HG02884 (cell line): ENCODE measurements at regions not wholly inside any gene's neighbourhood (a gene's known extent, or its start where the extent isn't known, plus 50 kb on each side); places are given as distances from the start of the nearest gene placed in this dataset.

ENCODE experiments used
- ATAC-seq: cut with Tn5 transposase; IDR thresholded peaks from one replicate; pipeline ENCODE4 v1.9.1; 2021; ENCODE audit warnings: mild to moderate bottlenecking, moderate library complexity; ENCODE audit not compliant: unreplicated experiment

- ATAC-seq = no peak
Measured at GRCh38 chr1:163013826-163014600, 55.1 kb upstream of the RGS4 start.

DNA sequence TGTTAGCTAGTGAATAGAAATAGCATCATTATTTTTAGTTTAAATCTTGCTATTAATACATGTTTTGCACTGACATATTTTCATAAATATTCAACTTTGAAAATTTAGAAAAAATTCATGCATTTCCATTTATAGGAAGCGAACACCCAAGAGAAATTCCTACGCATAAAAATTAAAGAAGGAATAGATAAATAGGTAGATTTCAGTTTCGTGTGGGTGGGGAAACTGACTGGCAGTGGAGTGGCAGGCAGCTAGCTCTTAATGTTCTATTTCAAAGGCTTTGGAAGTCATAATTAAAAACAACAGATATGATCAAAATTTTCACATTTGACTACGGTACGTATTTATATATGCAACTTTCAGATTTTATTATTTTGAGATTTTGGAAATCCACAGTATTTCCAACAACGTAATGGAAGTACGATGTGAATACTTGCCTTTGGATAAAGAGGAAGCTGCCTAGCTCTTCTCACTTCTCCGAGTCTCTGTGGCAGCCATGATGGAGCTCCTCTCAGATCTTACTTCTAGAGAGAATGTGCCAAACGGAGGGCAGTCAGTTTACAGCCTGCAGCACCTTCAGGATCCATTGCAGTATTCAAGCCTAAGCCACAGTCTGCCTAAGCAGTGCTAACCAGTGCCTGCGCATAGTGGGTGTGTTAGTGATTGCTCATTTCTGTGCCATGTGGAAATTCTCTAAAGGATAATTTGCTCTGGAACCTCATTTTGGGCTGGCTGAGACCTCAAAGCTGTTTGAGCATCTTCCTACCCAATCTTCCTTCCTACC, 62.9 kb upstream of the RGS4 start:
- no peak for ATAC-seq

- ATAC-seq = no peak
Measured at GRCh38 chr1:162997499-162998285, 71.5 kb upstream of the RGS4 start.

GRCh38 chr1:162996261-162996660, 72.9 kb upstream of the RGS4 start:
- ATAC-seq = no peak

GRCh38 chr1:162994921-162995320, 74.2 kb upstream of the RGS4 start:
- no peak for ATAC-seq

DNA sequence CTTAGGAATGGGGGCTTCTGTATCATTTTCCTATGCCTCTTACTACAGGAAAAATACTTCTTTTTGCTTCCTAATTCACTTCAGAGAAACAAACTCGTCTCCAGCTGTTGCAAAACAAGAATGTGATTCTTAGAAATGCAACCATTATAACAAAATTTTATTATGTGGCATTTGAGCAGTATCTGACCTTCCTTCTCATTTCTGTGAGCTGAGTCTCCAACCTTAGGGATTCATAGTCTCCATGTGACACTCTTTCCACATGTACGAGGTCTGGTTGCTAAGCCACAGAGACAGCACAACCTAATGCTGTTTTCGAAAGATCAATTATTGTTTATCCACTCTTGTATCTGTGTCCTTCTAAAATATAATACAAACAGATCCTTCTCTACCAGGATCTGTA, 75.3 kb upstream of the RGS4 start:
- no peak for ATAC-seq

DNA sequence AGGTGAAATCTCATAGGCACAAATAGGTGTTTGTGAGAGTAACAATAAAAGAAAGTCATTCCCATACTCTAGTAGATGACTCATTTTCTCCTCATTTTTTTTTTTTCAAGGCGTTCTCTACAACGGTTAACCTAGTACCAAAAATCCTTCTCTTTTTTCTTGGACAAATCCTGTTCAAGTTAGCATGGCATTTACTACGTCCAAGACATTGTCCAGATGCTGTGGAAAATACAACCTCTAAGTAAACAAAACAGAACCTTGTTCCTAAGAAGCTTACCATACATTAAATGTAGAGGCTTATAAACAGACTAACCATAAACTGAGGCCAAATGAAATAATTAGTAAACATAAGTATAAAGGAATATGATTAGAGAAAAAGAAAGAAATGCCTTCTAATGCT, 76.2 kb upstream of the RGS4 start:
- ATAC-seq = no peak

DNA sequence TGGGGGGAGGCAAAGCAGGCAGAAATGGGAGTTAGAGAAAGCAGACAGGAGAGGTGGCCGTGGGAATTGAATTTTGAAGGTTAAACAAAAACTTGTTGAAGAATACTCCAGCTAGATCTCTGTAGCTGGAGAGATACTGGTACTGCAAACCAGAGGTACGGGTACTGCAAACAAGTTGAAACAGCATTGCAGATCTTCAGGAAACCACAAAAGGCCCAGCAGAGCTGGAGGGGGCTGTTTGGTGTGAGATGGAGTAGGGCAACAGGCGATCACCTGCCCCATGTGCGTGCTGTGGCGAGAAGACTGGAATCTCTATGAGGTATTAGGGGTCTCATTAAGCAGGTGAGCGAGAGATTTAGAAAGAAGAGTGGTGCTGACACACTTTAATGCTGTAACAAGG, 77.7 kb upstream of the RGS4 start:
- ATAC-seq = no peak

GRCh38 chr1:162990665-162991064, 78.5 kb upstream of the RGS4 start:
- no peak for ATAC-seq

DNA sequence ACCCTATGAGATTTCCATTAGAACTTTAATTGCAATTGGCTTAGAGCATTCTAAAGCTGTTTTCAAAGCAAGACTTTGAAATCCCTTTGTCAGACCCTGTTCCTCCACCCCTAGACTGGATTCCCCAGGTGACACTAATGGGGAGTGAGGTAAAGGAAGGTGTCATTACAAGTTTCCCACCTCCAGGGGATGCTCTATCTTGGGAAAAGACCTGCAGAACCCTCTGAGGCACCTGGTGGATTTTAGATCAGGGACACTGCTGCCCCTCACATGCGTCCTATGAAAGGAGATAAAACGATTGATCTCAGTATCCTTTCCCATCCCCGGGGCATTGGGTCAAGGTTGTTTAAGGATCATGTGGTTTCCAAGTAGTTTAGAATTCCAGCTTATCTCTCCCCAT, 80.3 kb upstream of the RGS4 start:
- ATAC-seq = no peak

- ATAC-seq = no peak
Measured at GRCh38 chr1:162987866-162988265, 81.3 kb upstream of the RGS4 start.

DNA sequence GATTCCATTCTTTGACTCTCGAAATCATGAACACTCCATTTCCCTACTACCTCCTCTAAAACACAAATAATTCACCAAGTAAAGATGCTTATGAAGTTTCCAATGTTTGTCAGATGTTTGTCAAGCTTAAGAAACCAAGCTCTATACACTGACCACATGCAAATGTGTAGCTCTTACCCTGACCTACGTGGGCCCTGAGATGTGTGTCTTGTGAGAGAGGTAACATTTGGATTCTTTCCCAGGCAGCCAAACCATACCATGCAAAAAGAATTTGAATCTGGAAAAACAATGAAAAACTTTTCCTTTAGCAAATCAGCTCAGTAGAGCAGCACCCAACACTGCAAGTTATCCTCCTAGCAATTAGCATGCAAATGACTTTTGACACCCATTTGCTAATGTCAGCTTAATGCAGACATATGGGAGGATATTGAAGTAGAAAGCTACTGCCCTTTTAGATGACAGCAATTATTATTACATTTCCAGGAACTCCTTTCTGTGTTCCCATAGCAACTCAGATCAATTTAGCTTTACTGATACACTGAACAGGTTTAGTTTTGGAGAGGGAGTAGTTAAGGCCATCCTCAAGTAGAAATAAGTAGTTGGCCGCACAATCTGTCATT, 83.2 kb upstream of the RGS4 start:
- no peak for ATAC-seq

DNA sequence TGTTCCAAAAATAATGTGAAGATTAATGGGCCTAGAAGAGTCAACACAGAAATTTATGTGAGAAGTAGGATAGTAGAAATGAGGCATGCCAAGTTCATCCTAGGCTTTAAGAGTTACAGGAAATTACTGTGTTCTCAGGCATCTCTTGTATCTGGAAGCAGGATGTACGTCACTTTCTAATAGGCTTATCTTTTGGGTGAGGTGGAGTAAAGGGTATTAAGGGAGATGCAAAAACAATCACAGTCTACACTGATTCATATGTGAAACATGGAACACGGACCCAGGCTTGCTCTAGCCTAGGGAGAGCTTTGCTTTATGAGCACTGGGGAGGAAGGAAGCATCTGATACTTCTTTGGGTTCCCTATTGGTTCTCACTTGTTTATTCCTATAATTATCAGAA, 84.5 kb upstream of the RGS4 start:
- ATAC-seq = no peak

DNA sequence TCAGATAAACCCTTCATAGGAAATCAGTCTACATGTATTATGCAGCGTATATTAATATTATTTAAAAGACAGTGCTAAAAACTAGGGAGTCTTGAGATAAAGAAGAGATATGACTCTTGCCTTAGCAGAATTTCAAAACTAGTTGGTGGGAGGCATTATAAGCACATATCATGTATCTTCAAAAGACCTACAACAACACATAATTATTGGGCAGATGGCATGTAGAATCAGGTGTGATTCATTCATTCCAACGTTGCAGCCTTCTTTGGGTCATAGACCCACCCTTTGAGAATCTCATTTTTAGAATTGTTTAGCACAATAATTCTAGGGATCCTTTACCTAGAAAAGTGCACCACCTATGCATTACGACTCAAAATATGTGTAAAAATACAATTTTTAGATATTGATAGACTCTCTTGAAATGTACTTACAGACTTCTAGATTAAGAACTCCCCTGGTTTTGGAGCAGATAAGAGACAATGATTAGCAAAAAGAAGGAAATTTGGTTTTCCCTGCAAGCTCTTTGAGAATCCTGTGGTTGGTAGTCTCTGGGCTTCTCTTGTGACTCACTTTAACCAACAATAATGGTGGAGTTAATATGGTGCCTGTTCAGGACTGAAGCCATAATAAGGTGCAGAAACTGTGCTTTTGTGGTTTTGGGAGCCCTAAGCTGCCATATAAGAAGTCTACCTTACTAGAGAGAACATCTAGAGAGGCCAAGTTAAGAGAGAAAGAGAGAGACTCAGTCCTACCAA, 85.3 kb upstream of the RGS4 start:
- ATAC-seq = no peak

- ATAC-seq = no peak
Measured at GRCh38 chr1:162982364-162982763, 86.8 kb upstream of the RGS4 start.

DNA sequence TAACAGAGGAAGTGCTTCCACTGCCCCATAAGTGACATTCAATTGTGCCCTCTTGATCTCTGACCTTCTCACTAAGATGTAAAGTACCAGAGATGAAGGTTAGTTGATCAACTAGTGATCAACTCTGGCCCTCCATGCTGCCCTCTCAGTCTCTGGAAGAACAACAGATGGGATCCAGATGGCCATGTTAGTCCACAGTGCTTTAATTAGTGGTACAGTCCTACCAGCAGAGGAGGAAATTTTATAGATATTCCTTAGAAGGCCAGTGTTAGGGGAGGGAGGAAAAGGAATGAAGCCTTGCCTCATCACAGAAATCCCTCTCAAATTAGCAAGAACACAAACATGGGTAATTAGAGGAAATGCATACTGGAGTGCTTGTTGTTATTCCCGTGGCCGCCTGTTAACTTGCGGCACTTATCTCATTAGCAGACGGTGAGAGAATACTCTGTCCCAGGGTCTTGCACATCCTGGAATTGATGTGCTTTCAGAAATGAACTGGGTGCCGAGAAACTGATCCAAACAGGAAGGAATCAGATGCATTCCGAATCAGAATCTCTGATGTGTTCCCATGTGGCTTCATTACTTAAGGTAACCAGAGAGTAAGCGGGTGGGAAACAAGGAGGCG, 91.1 kb upstream of the RGS4 start:
- ATAC-seq = no peak

GRCh38 chr1:162976628-162977027, 92.5 kb upstream of the RGS4 start:
- ATAC-seq = no peak

DNA sequence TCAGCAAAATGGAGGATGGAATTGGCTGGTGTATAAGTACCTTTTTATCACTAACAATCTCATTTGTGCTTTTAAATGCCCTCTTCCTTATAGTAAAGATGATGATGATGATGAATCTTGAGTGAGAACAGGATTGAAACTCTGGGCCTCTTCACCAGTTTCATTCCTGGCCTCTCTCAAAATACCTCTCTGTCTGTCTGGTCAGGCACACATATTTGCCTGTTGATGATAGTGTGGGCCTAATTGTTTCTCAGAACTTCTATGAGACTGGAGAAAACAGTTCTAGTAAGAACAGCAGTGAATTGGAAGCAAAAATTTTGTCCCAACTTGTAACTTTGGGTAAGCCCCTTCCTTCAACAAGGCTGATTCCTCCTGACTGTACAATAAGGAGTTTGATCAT, 94.4 kb upstream of the RGS4 start:
- no peak for ATAC-seq

GRCh38 chr1:162973381-162973795, 95.8 kb upstream of the RGS4 start:
- no peak for ATAC-seq

DNA sequence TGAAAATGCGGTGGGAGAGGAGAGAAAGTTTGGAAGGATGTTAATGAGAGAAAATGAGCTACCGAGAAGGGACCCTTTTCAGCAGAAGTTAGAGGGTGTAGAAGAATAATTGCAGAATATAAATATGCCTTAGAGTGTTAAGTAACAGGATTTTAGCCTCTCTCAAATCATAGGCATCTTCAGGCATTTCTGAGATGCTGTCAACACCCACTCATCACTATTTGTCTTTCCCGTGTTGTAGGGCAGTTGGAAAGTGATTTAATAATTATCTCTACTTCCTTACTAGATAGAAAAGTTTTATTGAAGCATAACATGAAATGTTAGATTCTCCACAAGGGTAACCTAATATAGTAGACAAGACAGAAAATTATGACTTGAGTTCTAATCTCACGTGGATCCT, 96.4 kb upstream of the RGS4 start:
- ATAC-seq = no peak
